ENCODE measurements at regions not wholly inside any gene's neighbourhood (a gene's known extent, or its start where the extent isn't known, plus 50 kb on each side); places are given as distances from the start of the nearest gene placed in this dataset.

DNA sequence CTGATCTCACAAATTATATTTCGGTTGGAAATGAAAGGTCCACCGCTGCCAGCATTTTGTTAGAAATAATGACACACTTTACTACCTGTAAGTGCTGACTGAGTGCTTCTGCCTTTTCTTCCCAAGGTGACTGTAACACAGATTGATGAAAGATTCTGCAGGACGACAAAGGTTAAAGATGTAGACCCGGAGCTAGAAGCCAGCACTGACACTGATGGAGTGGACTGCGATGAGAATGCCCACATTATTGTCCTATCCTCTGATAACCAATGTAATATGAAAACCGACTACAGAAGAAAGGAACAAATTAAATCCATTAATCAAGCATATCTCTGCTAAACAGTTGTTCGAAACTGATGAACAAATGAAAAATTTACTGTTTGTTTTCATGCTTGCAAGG, 666.5 kb downstream of the GBE1 start:
- TF ChIP-seq, protein P1, sequence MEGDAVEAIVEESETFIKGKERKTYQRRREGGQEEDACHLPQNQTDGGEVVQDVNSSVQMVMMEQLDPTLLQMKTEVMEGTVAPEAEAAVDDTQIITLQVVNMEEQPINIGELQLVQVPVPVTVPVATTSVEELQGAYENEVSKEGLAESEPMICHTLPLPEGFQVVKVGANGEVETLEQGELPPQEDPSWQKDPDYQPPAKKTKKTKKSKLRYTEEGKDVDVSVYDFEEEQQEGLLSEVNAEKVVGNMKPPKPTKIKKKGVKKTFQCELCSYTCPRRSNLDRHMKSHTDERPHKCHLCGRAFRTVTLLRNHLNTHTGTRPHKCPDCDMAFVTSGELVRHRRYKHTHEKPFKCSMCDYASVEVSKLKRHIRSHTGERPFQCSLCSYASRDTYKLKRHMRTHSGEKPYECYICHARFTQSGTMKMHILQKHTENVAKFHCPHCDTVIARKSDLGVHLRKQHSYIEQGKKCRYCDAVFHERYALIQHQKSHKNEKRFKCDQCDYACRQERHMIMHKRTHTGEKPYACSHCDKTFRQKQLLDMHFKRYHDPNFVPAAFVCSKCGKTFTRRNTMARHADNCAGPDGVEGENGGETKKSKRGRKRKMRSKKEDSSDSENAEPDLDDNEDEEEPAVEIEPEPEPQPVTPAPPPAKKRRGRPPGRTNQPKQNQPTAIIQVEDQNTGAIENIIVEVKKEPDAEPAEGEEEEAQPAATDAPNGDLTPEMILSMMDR (conservative IDR thresholded peaks at IDR 0.05; ENCODE audit: low read length): no peak
- no peak for TF ChIP-seq EZH2phosphoT487 (IDR thresholded peaks at IDR 0.05; ENCODE audit: borderline replicate concordance, low read depth, low read length)
